ENCODE measurements at regions not wholly inside any gene's neighbourhood (a gene's known extent, or its start where the extent isn't known, plus 50 kb on each side); places are given as distances from the start of the nearest gene placed in this dataset.

GRCh38 chr1:58950897-58951296, 167.1 kb upstream of the JUN start:
- TF ChIP-seq CTCF (optimal IDR thresholded peaks at IDR 0.05 in 1 of 3, IDR thresholded peaks at IDR 0.05 in 1 of 3, conservative IDR thresholded peaks at IDR 0.05 in 1 of 3; ENCODE audit: extremely low read depth in 1 of 3, insufficient read depth in 2 of 3, low read length in 3 of 3) (no peak), EZH2 (IDR thresholded peaks at IDR 0.05; ENCODE audit: low read length) (no peak)
